K562 (cell line): ENCODE measurements at regions not wholly inside any gene's neighbourhood (a gene's known extent, or its start where the extent isn't known, plus 50 kb on each side); places are given as distances from the start of the nearest gene placed in this dataset.

Source experiments
- C11orf30 ChIP-seq: fragments of 450-650 bp; IDR thresholded peaks from 2 replicates; pipeline ENCODE4 v1.6.1; 2016; ENCODE audit warnings: low read depth, mild to moderate bottlenecking
- CREB3 ChIP-seq: fragments of 450-650 bp; conservative IDR thresholded peaks from 2 replicates; pipeline ENCODE4 v1.6.1; 2016; ENCODE audit warnings: missing genetic modification characterization, low read depth, mild to moderate bottlenecking, missing compliant biosample characterization, moderate library complexity
- CSDE1 ChIP-seq, 2 experiments: fragments of 450-650 bp; IDR thresholded peaks; 2 replicates each; pipeline ENCODE4 v1.6.1; 2016; ENCODE audit warnings: mild to moderate bottlenecking in 1 of 2
- E2F3 ChIP-seq: fragments of 250-450 bp; sonication (Bioruptor Pico); IDR thresholded peaks from 2 replicates; pipeline ENCODE4 v1.4.0; 2020; ENCODE audit warnings: mild to moderate bottlenecking
- ETS2 ChIP-seq: IDR thresholded peaks from 2 replicates; pipeline ENCODE4 v1.6.1; 2016; ENCODE audit warnings: borderline replicate concordance, missing genetic modification characterization, mild to moderate bottlenecking, moderate library complexity, missing compliant biosample characterization; ENCODE audit not compliant: poor library complexity, severe bottlenecking
- FOXJ3 ChIP-seq: sonication (generic); formaldehyde crosslinking; IDR thresholded peaks from 2 replicates; pipeline ENCODE4 v1.4.0; 2020; ENCODE audit warnings: mild to moderate bottlenecking, missing genetic modification reagents
- GTF2F1 ChIP-seq: IDR thresholded peaks from 2 replicates; pipeline ENCODE4 v1.6.1; 2011; ENCODE audit warnings: low read depth, low read length, improper control_type of control experiment
- KDM2B ChIP-seq: fragments of 250-450 bp; sonication (Bioruptor Pico); IDR thresholded peaks from 2 replicates; pipeline ENCODE4 v1.8.0; 2021; ENCODE audit warnings: mild to moderate bottlenecking, moderate library complexity
- RBFOX2 ChIP-seq: fragments of 200-400 bp; formaldehyde crosslinking; IDR thresholded peaks from 2 replicates; pipeline ENCODE4 v1.6.1; 2017; ENCODE audit warnings: low read depth, mild to moderate bottlenecking, low read length, moderate library complexity
- RBM14 ChIP-seq: fragments of 200-400 bp; formaldehyde crosslinking; IDR thresholded peaks from 2 replicates; pipeline ENCODE4 v1.6.1; 2018; ENCODE audit warnings: low read depth, mild to moderate bottlenecking, low read length, moderate library complexity, borderline replicate concordance; ENCODE audit not compliant: insufficient read depth
- RFX5 ChIP-seq: IDR thresholded peaks from 2 replicates; pipeline ENCODE4 v1.6.1; 2011; ENCODE audit warnings: low read depth, mild to moderate bottlenecking, improper control_type of control experiment, low read length
- SAFB ChIP-seq: fragments of 200-400 bp; formaldehyde crosslinking; IDR thresholded peaks from 2 replicates; pipeline ENCODE4 v1.6.1; 2017; ENCODE audit warnings: low read depth, low read length, borderline replicate concordance
- SNRNP70 ChIP-seq: fragments of 200-400 bp; formaldehyde crosslinking; optimal IDR thresholded peaks from 2 replicates; pipeline ENCODE3; 2017; ENCODE audit warnings: low read depth, low read length
- ZNF23 ChIP-seq: fragments of 250-450 bp; sonication (Bioruptor Pico); IDR thresholded peaks from 2 replicates; pipeline ENCODE4 v1.4.0; 2020; ENCODE audit warnings: mild to moderate bottlenecking
- ZNF398 ChIP-seq: fragments of 250-450 bp; sonication (Bioruptor Pico); IDR thresholded peaks from 2 replicates; pipeline ENCODE4 v1.8.0; 2021; ENCODE audit warnings: moderate library complexity, mild to moderate bottlenecking, inconsistent platforms
- ZNF592 ChIP-seq: fragments of 450-650 bp; IDR thresholded peaks from 2 replicates; pipeline ENCODE4 v1.6.1; 2017; ENCODE audit warnings: antibody characterized with exemption, mild to moderate bottlenecking
- ZNF644 ChIP-seq: fragments of 200-800 bp; sonication (Bioruptor generic); IDR thresholded peaks from 2 replicates; pipeline ENCODE4 v1.6.1; 2016; ENCODE audit warnings: low read depth, missing genetic modification characterization, missing compliant biosample characterization
- TF ChIP-seq, protein P1 (sequence below): fragments of 450-650 bp; IDR thresholded peaks from 2 replicates; pipeline ENCODE4 v1.7.1; 2018; ENCODE audit warnings: mild to moderate bottlenecking, low read depth; ENCODE audit not compliant: partially characterized antibody

GRCh38 chr6:27592481-27593199, 119.7 kb upstream of the ZNF184 start (continued):
- no peak for TF ChIP-seq C11orf30
- no peak for TF ChIP-seq ZNF398 (CRISPR knock-in tag)
- TF ChIP-seq, protein P1, sequence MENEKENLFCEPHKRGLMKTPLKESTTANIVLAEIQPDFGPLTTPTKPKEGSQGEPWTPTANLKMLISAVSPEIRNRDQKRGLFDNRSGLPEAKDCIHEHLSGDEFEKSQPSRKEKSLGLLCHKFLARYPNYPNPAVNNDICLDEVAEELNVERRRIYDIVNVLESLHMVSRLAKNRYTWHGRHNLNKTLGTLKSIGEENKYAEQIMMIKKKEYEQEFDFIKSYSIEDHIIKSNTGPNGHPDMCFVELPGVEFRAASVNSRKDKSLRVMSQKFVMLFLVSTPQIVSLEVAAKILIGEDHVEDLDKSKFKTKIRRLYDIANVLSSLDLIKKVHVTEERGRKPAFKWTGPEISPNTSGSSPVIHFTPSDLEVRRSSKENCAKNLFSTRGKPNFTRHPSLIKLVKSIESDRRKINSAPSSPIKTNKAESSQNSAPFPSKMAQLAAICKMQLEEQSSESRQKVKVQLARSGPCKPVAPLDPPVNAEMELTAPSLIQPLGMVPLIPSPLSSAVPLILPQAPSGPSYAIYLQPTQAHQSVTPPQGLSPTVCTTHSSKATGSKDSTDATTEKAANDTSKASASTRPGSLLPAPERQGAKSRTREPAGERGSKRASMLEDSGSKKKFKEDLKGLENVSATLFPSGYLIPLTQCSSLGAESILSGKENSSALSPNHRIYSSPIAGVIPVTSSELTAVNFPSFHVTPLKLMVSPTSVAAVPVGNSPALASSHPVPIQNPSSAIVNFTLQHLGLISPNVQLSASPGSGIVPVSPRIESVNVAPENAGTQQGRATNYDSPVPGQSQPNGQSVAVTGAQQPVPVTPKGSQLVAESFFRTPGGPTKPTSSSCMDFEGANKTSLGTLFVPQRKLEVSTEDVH: peak; percentile 51
- TF ChIP-seq SNRNP70: no peak
- TF ChIP-seq RBM14: no peak
- no peak for TF ChIP-seq E2F3
- TF ChIP-seq CREB3 (tag): no peak
- peak; percentile 97 for TF ChIP-seq ZNF592
- TF ChIP-seq GTF2F1: no peak
- peak; percentile 83 for TF ChIP-seq RFX5
- peak in 1 of 2 experiments; percentile 92; a peak in 2 of 4 replicates for TF ChIP-seq CSDE1 (IDR thresholded peaks at IDR 0.05)
- TF ChIP-seq ZNF644: no peak
- TF ChIP-seq ETS2 (tag): no peak
- TF ChIP-seq SAFB: no peak
- no peak for TF ChIP-seq RBFOX2
- no peak for TF ChIP-seq FOXJ3
- TF ChIP-seq KDM2B: no peak; the same call in 1 of the 2 replicates
- no peak for TF ChIP-seq ZNF23 (CRISPR knock-in tag)
